ENCODE measurements at regions not wholly inside any gene's neighbourhood (a gene's known extent, or its start where the extent isn't known, plus 50 kb on each side); places are given as distances from the start of the nearest gene placed in this dataset.
"Not testable (repeated sequence)": the region's sequence is repeated elsewhere in the genome, so short reads cannot be mapped to it uniquely, and the experiment has no call there.

DNA sequence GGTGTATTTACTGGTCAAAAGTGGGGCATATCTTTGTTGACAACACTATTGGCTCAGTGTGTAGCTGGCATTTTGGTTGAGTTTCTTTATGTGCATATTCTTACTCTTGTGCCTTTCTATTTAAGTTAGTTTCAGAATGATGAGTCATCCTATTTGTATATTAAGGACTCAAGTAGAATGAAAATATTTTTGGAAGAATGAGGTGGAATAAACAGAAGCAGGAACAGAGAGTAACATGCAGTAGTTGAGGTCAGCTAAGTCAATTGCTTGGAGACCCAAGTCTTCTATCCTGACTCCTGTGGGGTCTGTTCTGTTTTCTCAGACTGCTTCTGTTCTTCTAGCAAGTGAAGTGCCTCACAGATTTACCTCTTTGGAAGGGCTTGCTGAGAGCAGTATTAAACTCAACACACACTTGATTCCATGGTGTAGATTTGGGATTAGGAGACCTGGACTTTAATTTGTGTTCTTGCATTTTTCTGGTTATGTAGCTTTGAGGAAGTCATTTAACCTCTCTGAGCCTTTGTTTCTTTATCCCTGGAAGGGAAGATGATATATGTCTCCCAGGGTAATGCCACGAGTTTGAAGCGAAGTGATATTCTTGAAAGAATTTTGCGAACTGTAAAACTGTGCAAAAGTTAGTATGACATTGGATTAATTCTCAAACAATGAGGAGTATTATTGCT lies 324.3 kb downstream of the QKI start:
- no peak for DNase-seq (ENCODE audit: low spot score)

DNA sequence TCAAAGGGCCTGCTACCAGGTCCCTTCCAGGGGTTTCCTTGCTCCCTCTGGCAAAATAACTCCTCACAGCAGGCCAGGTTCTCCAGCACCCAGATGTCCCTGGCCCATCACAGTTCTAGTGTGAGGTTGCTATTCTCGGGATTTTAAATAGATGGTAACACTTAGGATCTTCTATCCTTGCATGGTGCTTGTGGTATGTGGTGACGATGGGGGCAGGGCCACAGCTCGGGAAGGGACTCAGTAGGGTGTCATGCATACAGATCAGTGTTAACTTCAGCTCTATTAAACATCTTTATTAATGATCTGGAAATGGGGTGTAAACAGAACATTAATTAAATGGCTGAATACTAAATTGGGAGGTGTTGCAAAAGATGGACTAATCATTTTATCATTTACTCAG lies 323.8 kb downstream of the QKI start:
- no peak for DNase-seq (ENCODE audit: low spot score)

- no peak for DNase-seq (ENCODE audit: low spot score)
These were observed 320.6 kb downstream of the QKI start for GRCh38 chr6:163735076-163735475.

- DNase-seq (ENCODE audit: low spot score): no peak
These were observed 318.5 kb downstream of the QKI start for GRCh38 chr6:163733061-163733460.

- DNase-seq (ENCODE audit: low spot score): no peak
These were observed 318.0 kb downstream of the QKI start for GRCh38 chr6:163732479-163732878.

GRCh38 chr6:163732014-163732351 lies 317.5 kb downstream of the QKI start:
- not testable (repeated sequence) for DNase-seq (ENCODE audit: low spot score)

- DNase-seq (ENCODE audit: low spot score): no peak
These were observed 316.9 kb downstream of the QKI start for GRCh38 chr6:163731215-163732013.

DNA sequence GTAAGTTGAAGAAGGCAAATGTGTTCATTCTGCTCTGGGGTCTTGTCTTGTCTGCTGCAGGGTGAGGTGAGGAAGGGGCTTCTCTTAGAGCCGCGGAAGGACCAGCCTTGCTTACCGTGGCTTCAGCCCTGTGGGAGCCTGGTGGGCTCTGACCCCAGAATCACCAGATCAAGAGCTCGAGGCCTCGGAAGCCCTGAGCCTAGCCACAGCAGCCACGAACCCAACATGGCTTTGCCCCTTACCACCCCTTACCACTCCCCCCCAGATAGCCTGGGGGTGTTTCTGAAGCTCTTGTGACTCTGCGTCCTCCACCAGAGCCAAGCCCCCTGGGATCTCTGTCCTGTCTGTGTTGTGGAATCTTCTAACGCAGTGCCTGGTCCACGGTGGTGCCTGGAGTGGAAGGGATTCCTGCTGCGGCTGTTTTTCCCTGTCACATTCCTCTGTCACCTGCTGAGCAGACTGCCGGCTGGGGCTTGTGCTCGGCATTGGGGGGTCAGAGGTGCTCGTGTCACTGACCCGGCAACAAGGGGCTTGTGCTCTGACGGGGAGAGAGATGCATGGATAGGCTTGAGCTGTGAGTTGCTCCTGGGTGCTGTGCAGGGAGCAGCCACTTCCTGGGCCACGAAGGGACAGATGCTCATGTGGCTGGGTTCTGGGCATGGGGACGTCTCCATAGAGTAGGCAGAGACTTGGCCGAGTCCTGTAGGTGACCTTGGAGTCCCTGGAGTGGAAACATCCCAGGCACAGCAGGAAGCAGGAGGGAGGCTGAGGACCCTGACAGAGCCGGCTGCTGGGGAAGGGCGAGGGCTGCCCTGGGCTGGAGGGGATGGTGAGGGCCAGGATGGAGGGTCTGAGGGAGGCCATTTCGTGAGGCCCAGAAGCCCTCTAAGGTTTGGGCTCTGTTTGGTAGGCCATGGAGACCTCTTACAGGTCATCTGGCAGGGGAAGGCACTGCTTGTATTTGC lies 316.0 kb downstream of the QKI start:
- DNase-seq (ENCODE audit: low spot score): no peak

DNA sequence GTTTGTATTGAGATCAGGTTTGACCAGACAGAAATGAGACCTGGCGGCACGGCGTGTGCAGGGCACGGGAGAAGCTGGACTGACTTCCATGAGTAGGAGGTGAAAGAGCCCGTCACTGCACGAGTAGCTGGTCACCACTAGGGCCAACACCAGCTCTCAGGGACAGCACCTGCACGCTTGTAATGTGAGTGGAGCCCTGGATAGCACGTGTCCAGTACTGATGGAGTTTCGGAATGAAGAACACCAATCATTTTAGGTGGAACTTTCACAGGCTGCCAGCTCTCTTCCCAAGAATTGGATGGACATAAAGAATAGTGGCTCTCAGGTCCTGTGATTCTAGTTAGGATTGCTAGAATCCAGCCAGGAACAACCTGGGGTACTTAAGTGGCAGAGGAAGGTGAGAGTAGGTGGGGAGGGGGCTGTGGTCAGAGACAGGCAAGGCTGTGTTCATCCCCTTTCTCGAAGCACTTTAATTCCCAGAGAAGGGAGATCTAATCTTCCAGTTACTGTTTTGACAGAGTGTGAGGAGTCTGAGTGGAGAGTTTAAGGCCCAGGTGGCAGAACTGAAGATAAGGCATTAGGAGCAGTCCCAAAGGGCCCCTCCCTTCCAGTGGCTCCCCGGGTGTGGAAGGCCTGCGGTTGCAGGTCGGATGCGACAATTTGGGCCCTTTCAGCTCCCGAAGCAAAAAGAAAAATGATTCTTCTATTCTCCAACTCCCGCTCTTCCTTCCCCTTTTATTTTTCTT lies 314.8 kb downstream of the QKI start:
- no peak for DNase-seq (ENCODE audit: low spot score)

- no peak for DNase-seq (ENCODE audit: low spot score)
These were observed 314.1 kb downstream of the QKI start for GRCh38 chr6:163728442-163729126.

- DNase-seq (ENCODE audit: low spot score): no peak
These were observed 311.6 kb downstream of the QKI start for GRCh38 chr6:163726037-163726695.

GRCh38 chr6:163725008-163725941 lies 310.8 kb downstream of the QKI start:
- no peak for DNase-seq (ENCODE audit: low spot score)

DNA sequence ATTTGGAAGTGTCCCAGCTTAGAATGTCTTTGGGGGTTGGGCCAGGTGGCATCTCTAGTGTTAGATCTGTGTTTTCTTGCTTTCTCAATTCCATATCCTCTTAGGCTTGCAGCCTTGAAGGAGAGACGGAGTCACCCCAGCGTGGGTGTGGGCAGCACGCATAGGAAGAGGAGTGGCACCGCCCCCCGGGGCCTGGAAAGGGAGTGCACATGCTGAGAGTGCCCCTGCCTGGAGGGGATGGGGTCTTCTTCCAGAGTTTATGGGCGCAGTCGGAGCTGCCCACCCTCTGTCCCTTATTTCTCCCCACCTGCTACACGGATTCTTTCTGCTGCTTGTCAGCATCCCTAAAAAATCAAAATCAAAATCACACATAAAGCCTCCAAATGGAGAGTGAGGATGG lies 309.7 kb downstream of the QKI start:
- DNase-seq (ENCODE audit: low spot score): no peak

DNA sequence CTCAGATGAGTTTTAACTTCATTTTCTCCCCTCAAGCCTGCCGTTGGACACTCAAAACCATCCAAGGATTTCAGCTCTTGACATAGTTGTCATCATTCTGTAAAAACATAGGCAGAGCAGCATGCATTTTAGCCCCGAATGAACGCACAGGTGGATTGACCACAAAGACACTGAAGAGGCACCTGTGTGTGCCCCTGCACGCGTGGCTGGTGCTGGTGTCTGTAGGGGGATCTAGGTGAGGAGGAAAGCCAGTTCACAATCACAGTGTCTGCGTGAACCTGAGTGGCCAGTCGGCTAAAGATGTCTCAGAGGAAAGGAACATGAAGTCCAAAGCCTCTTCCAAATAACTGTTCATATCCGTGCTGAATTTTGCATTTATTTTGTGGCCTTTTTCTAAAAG lies 309.2 kb downstream of the QKI start:
- no peak for DNase-seq (ENCODE audit: low spot score)

GRCh38 chr6:163721922-163722692 lies 307.6 kb downstream of the QKI start:
- DNase-seq (ENCODE audit: low spot score): no peak

DNA sequence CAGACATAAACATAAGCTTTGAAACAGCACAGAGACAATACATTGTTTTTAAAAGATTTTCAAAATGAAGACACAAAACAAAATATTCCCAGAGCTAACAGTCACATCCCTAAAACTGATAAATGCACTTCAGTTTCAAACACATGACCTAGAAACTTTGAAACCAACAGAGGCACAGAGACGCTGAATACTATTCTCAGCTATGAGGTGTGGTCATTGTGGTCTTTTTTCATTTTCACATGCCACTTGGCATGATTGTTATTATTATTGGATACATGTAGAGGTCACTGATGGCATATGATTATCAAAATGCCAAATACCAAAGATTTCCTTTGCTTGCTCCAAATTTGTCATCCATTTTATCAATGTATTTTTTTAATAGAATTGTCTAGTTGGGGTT lies 306.9 kb downstream of the QKI start:
- DNase-seq (ENCODE audit: low spot score): no peak

DNA sequence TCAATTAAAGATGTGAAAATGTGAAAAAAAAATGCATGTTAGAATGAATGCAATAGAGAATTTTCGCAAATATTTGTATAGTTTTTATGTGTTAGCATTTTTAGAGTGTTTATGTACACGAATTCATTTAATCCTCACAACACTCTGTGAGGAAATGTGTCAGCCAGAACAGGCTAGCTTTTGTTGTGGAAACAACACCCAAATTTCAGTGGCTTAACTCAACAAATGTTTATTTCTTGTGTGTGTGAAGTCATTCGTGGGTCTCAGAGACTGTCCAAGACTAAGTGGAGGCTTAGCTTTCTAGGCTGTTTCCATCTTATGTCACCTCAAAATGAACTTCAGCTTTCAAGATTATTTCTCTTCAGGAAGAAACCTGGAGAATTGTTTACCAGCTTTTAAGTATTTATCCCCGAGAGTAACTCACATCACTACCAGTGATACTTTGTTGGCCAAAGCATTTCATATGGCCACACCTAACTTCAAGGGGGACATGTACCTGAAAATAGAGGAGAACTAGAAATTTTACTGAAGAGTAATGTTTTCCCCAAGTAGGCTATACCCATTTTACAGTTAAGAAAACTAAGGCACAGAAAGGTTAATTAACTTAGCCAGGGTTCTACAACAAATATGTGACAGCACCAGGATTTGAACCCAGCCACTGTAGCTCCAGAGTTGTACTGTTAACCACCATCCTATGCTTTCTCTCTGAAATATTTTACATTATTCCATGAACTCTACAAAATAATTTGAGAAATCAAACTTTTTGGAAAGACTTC lies 306.1 kb downstream of the QKI start:
- DNase-seq (ENCODE audit: low spot score): no peak

GRCh38 chr6:163720005-163720404 lies 305.5 kb downstream of the QKI start:
- DNase-seq (ENCODE audit: low spot score): no peak
